ENCODE measurements at regions not wholly inside any gene's neighbourhood (a gene's known extent, or its start where the extent isn't known, plus 50 kb on each side); places are given as distances from the start of the nearest gene placed in this dataset.

- no peak overlapping the region for H2AFZ ChIP-seq (ENCODE audit: low read length)
- DNase-seq (ENCODE audit: low read depth in 2 of 2), result no peak
- no peaks in the 10 kb centered on the region for H3K36me3 ChIP-seq (ENCODE audit: control insufficient read depth, insufficient read depth, low read length)
- H3K4me3 ChIP-seq (replicated peaks in 1 of 4; ENCODE audit: control extremely low read depth in 1 of 4, insufficient read depth in 1 of 4, low read depth in 3 of 4, low read length in 4 of 4), result no peak overlapping the region
- H4K20me1 ChIP-seq (ENCODE audit: control insufficient read depth, extremely low read depth, insufficient read depth, low read length), result no peaks in the 10 kb centered on the region
- H3K9ac ChIP-seq (ENCODE audit: insufficient read depth, low read length), result no peak overlapping the region
- no peaks in the 10 kb centered on the region for H3K9me3 ChIP-seq (ENCODE audit: control insufficient read depth, insufficient read depth, low read depth, low read length)
- no peak overlapping the region for H3K27ac ChIP-seq (ENCODE audit: insufficient read depth, low read length)
- no peaks in the 10 kb centered on the region for H3K79me2 ChIP-seq (ENCODE audit: control insufficient read depth, insufficient read depth, low read length)
- no peaks in the 10 kb centered on the region for H3K4me1 ChIP-seq (ENCODE audit: control insufficient read depth, extremely low read depth, insufficient read depth, low read length)
- H3K27me3 ChIP-seq (ENCODE audit: control insufficient read depth, insufficient read depth, low read length), result no peaks in the 10 kb centered on the region
- H3K4me2 ChIP-seq (ENCODE audit: extremely low read depth, insufficient read depth, low read length), result no peak overlapping the region
- TF ChIP-seq CTCF (conservative IDR thresholded peaks at IDR 0.05 in 1 of 2, IDR thresholded peaks at IDR 0.05 in 1 of 2; ENCODE audit: low read depth in 1 of 2, low read length in 2 of 2) (no peak), EZH2 (IDR thresholded peaks at IDR 0.05; ENCODE audit: low read length, missing control alignments) (no peak)
Measured at GRCh38 chr15:54841701-54842305, 354.9 kb downstream of the RSL24D1 start.

GRCh38 chr15:54840621-54841398, 355.9 kb downstream of the RSL24D1 start:
- no peaks in the 10 kb centered on the region for H3K79me2 ChIP-seq (ENCODE audit: control insufficient read depth, insufficient read depth, low read length)
- no peak overlapping the region for H3K4me3 ChIP-seq (replicated peaks in 1 of 4; ENCODE audit: control extremely low read depth in 1 of 4, insufficient read depth in 1 of 4, low read depth in 3 of 4, low read length in 4 of 4)
- H4K20me1 ChIP-seq (ENCODE audit: control insufficient read depth, extremely low read depth, insufficient read depth, low read length), result no peaks in the 10 kb centered on the region
- H3K9me3 ChIP-seq (ENCODE audit: control insufficient read depth, insufficient read depth, low read depth, low read length), result no peaks in the 10 kb centered on the region
- TF ChIP-seq EZH2 (IDR thresholded peaks at IDR 0.05; ENCODE audit: low read length, missing control alignments), result no peak
- no peak for TF ChIP-seq CTCF (conservative IDR thresholded peaks at IDR 0.05 in 1 of 2, IDR thresholded peaks at IDR 0.05 in 1 of 2; ENCODE audit: low read depth in 1 of 2, low read length in 2 of 2)
- H3K27me3 ChIP-seq (ENCODE audit: control insufficient read depth, insufficient read depth, low read length), result no peaks in the 10 kb centered on the region
- H3K4me2 ChIP-seq (ENCODE audit: extremely low read depth, insufficient read depth, low read length), result no peak overlapping the region
- no peak overlapping the region for H3K27ac ChIP-seq (ENCODE audit: insufficient read depth, low read length)
- no peaks in the 10 kb centered on the region for H3K36me3 ChIP-seq (ENCODE audit: control insufficient read depth, insufficient read depth, low read length)
- no peaks in the 10 kb centered on the region for H3K4me1 ChIP-seq (ENCODE audit: control insufficient read depth, extremely low read depth, insufficient read depth, low read length)
- H3K9ac ChIP-seq (ENCODE audit: insufficient read depth, low read length), result no peak overlapping the region
- DNase-seq (ENCODE audit: low read depth in 2 of 2), result no peak
- H2AFZ ChIP-seq (ENCODE audit: low read length), result no peak overlapping the region

GRCh38 chr15:54839379-54839778, 357.4 kb downstream of the RSL24D1 start:
- no peaks in the 10 kb centered on the region for H3K27me3 ChIP-seq (ENCODE audit: control insufficient read depth, insufficient read depth, low read length)
- no peak for DNase-seq (ENCODE audit: low read depth in 2 of 2)
- H4K20me1 ChIP-seq (ENCODE audit: control insufficient read depth, extremely low read depth, insufficient read depth, low read length), result no peaks in the 10 kb centered on the region
- no peaks in the 10 kb centered on the region for H3K36me3 ChIP-seq (ENCODE audit: control insufficient read depth, insufficient read depth, low read length)
- H3K4me1 ChIP-seq (ENCODE audit: control insufficient read depth, extremely low read depth, insufficient read depth, low read length), result no peaks in the 10 kb centered on the region
- H3K9me3 ChIP-seq (ENCODE audit: control insufficient read depth, insufficient read depth, low read depth, low read length), result no peaks in the 10 kb centered on the region
- H3K4me2 ChIP-seq (ENCODE audit: extremely low read depth, insufficient read depth, low read length), result no peak overlapping the region
- H3K4me3 ChIP-seq (replicated peaks in 1 of 4; ENCODE audit: control extremely low read depth in 1 of 4, insufficient read depth in 1 of 4, low read depth in 3 of 4, low read length in 4 of 4), result no peak overlapping the region
- no peak overlapping the region for H3K9ac ChIP-seq (ENCODE audit: insufficient read depth, low read length)
- no peaks in the 10 kb centered on the region for H3K79me2 ChIP-seq (ENCODE audit: control insufficient read depth, insufficient read depth, low read length)
- H3K27ac ChIP-seq (ENCODE audit: insufficient read depth, low read length), result no peak overlapping the region
- TF ChIP-seq EZH2 (IDR thresholded peaks at IDR 0.05; ENCODE audit: low read length, missing control alignments), result no peak
- TF ChIP-seq CTCF (conservative IDR thresholded peaks at IDR 0.05 in 1 of 2, IDR thresholded peaks at IDR 0.05 in 1 of 2; ENCODE audit: low read depth in 1 of 2, low read length in 2 of 2), result no peak
- no peak overlapping the region for H2AFZ ChIP-seq (ENCODE audit: low read length)

Measured in fibroblast of lung (primary cell).